ENCODE measurements at regions not wholly inside any gene's neighbourhood (a gene's known extent, or its start where the extent isn't known, plus 50 kb on each side); places are given as distances from the start of the nearest gene placed in this dataset.

DNA sequence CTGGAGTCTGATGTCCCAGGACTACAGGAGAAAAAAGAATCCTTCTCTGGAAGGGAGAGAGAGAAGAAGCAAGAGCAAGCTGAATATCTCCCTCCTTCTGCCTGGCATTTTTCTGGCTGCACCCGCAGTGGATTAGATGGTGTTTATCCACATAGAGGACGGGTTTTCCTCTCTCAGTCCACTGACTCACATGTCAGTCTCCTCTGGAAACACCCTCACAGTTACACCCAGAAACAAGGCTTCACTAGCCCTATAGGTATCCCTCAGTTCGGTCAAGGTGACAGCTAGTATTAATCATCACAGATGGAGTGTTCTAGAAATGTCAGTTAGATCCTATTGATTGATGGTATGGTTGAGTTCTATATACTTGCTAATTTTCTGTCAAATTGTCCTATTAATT, 87.9 kb downstream of the RHOU start:
- no peak for TF ChIP-seq POLR2A (IDR thresholded peaks at IDR 0.05)
- no peak for TF ChIP-seq POLR2AphosphoS5 (IDR thresholded peaks at IDR 0.05)
- TF ChIP-seq EP300 (IDR thresholded peaks at IDR 0.05), result no peak
- TF ChIP-seq, protein P1, sequence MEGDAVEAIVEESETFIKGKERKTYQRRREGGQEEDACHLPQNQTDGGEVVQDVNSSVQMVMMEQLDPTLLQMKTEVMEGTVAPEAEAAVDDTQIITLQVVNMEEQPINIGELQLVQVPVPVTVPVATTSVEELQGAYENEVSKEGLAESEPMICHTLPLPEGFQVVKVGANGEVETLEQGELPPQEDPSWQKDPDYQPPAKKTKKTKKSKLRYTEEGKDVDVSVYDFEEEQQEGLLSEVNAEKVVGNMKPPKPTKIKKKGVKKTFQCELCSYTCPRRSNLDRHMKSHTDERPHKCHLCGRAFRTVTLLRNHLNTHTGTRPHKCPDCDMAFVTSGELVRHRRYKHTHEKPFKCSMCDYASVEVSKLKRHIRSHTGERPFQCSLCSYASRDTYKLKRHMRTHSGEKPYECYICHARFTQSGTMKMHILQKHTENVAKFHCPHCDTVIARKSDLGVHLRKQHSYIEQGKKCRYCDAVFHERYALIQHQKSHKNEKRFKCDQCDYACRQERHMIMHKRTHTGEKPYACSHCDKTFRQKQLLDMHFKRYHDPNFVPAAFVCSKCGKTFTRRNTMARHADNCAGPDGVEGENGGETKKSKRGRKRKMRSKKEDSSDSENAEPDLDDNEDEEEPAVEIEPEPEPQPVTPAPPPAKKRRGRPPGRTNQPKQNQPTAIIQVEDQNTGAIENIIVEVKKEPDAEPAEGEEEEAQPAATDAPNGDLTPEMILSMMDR (IDR thresholded peaks at IDR 0.05), result no peak
- H3K4me3 ChIP-seq, result no peak overlapping the region
- no peaks in the 10 kb centered on the region for H3K36me3 ChIP-seq
- WGBS, 2 donors, result 79 to 84% methylated on average over 3 of the region's 3 CpGs
- H3K27me3 ChIP-seq, result no peaks in the 10 kb centered on the region
- H3K27ac ChIP-seq, result peak overlapping the region in 1 of 4 donors; percentile 20
- no peaks in the 10 kb centered on the region for H3K9me3 ChIP-seq
- DNase-seq, result no peak
- intact Hi-C loops (cut with DNase I), result loop anchor here (10.0 kb wide), 1 partner anchor 252 kb away; no protein-coding TSS in a partner anchor
- H3K4me1 ChIP-seq, result no peaks in the 10 kb centered on the region

DNA sequence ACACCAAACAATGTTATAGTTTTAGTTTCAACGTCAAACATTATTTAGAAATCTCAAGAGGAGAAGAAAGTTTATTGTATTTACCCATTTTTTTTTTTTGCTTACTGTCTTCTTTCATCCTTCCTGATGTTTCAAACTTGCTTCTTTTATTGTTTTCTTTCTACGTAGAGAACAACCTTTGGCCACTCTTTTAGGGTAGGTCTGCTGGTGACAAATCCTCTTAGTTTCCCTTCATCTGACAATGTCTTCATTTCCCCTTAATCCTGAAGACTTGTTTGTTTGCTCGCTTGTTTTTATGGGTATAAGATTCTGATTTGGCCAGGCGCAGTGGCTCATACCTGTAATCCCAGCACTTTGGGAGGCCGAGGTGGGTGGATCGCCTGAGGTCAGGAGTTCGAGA, 89.1 kb downstream of the RHOU start:
- H3K27me3 ChIP-seq, result no peaks in the 10 kb centered on the region
- DNase-seq, result no peak
- no peaks in the 10 kb centered on the region for H3K36me3 ChIP-seq
- H3K4me3 ChIP-seq, result no peak overlapping the region
- H3K9me3 ChIP-seq, result no peaks in the 10 kb centered on the region
- no peak overlapping the region for H3K27ac ChIP-seq
- no peaks in the 10 kb centered on the region for H3K4me1 ChIP-seq
- TF ChIP-seq EP300 (IDR thresholded peaks at IDR 0.05), result no peak
- TF ChIP-seq POLR2AphosphoS5 (IDR thresholded peaks at IDR 0.05), result no peak
- TF ChIP-seq POLR2A (IDR thresholded peaks at IDR 0.05), result no peak
- TF ChIP-seq, protein P1 (IDR thresholded peaks at IDR 0.05), result no peak
- intact Hi-C loops (cut with DNase I), result loop anchor here (10.0 kb wide), 1 partner anchor 250 kb away; no protein-coding TSS in a partner anchor
- 28 to 80% methylated on average over 7 of the region's 7 CpGs for WGBS, 2 donors

DNA sequence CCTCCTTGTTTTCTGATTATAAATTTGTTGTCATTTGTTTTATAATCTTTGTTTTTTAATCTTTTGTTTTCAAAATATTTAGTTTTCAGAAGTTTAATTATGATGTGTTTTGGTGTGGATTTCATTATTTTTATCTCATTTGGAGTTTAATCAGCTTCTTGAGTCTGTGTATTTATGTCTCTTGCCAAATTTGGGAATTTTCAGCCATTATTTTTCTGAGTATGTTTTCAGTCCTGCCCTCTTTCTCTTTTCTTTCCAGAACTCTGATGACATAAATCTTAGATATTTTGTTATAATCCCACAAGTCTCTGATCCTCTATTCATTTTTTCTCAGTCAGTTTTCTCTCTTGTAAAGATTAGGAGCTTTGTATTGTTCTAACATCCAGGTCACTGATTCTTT, 89.8 kb downstream of the RHOU start:
- intact Hi-C loops (cut with DNase I), result loop anchor here (10.0 kb wide), 1 partner anchor 250 kb away; no protein-coding TSS in a partner anchor
- TF ChIP-seq EP300 (IDR thresholded peaks at IDR 0.05) (no peak), POLR2AphosphoS5 (IDR thresholded peaks at IDR 0.05) (no peak), POLR2A (IDR thresholded peaks at IDR 0.05) (no peak)
- TF ChIP-seq, protein P1 (IDR thresholded peaks at IDR 0.05), result no peak
- no peaks in the 10 kb centered on the region for H3K36me3 ChIP-seq
- no peaks in the 10 kb centered on the region for H3K9me3 ChIP-seq
- no peaks in the 10 kb centered on the region for H3K27me3 ChIP-seq
- H3K4me3 ChIP-seq, result no peak overlapping the region
- peaks cover 0 to 4% (median 2%) of the 10 kb centered on the region in 4 donors for H3K4me1 ChIP-seq
- DNase-seq, result no peak
- no peak overlapping the region for H3K27ac ChIP-seq

DNA sequence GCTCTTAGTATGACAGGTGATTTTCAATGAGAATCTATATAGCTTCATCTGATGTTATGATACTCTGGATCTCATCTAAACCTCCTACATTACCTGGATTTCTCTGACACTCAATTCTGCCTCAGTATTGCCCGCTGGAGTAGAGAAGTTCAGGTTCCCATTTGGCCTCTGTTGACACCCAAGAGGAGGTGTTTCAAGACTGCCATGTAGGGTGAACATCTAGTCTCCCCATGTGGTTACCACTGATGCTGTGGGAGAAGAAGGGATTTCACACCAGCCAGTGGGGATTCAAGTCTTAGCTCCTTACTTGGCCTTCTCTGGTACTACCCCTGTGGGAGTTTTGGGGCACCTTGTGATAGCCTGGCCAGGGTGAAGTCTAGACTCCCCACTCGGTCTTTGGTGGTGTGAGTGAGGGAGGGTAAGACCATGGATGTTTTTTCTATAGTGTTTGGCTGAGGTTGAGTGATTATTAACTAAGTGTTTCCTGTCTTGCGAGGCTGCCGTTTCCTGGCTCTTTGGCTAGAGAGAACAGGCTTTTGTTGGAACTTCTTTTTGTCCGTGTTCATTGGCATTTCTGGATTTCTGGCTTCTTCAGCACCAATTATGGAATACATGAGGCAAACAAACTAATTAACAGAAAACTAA, 90.7 kb downstream of the RHOU start:
- Histone ChIP-seq H3K27ac (no peak overlapping the region), H3K36me3 (no peaks in the 10 kb centered on the region), H3K9me3 (no peaks in the 10 kb centered on the region), H3K4me1 (peaks cover 0 to 13% (median 10%) of the 10 kb centered on the region in 4 donors), H3K27me3 (no peaks in the 10 kb centered on the region), H3K4me3 (no peak overlapping the region)
- no peak for DNase-seq
- TF ChIP-seq POLR2AphosphoS5 (IDR thresholded peaks at IDR 0.05), result no peak
- TF ChIP-seq, protein P1 (IDR thresholded peaks at IDR 0.05), result no peak
- TF ChIP-seq POLR2A (IDR thresholded peaks at IDR 0.05), result no peak
- TF ChIP-seq EP300 (IDR thresholded peaks at IDR 0.05), result no peak
- 33 to 40% methylated on average over 5 of the region's 5 CpGs for WGBS, 2 donors
- intact Hi-C loops (cut with DNase I), result loop anchor here (10.0 kb wide), 1 partner anchor 249 kb away; no protein-coding TSS in a partner anchor

All from sigmoid colon (tissue), 6 donors.